ENCODE measurements at regions not wholly inside any gene's neighbourhood (a gene's known extent, or its start where the extent isn't known, plus 50 kb on each side); places are given as distances from the start of the nearest gene placed in this dataset.

GRCh38 chr1:104098837-104099236 lies 349.1 kb downstream of the AMY1C start:
- ATAC-seq (ENCODE audit: low FRiP score in 2 of 2) (no peak), DNase-seq (no peak)
- WGBS, 2 donors = 62 to 66% methylated on average over 3 of the region's 3 CpGs
- no peaks in the 10 kb centered on the region for H3K4me1 ChIP-seq
- no peak for TF ChIP-seq POLR2A (IDR thresholded peaks at IDR 0.05)
- TF ChIP-seq, protein P1, sequence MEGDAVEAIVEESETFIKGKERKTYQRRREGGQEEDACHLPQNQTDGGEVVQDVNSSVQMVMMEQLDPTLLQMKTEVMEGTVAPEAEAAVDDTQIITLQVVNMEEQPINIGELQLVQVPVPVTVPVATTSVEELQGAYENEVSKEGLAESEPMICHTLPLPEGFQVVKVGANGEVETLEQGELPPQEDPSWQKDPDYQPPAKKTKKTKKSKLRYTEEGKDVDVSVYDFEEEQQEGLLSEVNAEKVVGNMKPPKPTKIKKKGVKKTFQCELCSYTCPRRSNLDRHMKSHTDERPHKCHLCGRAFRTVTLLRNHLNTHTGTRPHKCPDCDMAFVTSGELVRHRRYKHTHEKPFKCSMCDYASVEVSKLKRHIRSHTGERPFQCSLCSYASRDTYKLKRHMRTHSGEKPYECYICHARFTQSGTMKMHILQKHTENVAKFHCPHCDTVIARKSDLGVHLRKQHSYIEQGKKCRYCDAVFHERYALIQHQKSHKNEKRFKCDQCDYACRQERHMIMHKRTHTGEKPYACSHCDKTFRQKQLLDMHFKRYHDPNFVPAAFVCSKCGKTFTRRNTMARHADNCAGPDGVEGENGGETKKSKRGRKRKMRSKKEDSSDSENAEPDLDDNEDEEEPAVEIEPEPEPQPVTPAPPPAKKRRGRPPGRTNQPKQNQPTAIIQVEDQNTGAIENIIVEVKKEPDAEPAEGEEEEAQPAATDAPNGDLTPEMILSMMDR (IDR thresholded peaks at IDR 0.05) = no peak
- no peak for TF ChIP-seq EP300 (IDR thresholded peaks at IDR 0.05)
- TF ChIP-seq POLR2AphosphoS5 (IDR thresholded peaks at IDR 0.05) = no peak
- H3K27ac ChIP-seq = no peak overlapping the region
- H3K9me3 ChIP-seq = no peaks in the 10 kb centered on the region
- H3K4me3 ChIP-seq = no peak overlapping the region
- H3K36me3 ChIP-seq = no peaks in the 10 kb centered on the region
- no peaks in the 10 kb centered on the region for H3K27me3 ChIP-seq

- no peak for TF ChIP-seq EP300 (IDR thresholded peaks at IDR 0.05)
- TF ChIP-seq, protein P1 (IDR thresholded peaks at IDR 0.05) = no peak
- no peak for TF ChIP-seq POLR2A (IDR thresholded peaks at IDR 0.05)
- H3K4me3 ChIP-seq = no peak overlapping the region
- H3K4me1 ChIP-seq = no peaks in the 10 kb centered on the region
- H3K27me3 ChIP-seq = no peaks in the 10 kb centered on the region
- H3K9me3 ChIP-seq = no peaks in the 10 kb centered on the region
- H3K27ac ChIP-seq = no peak overlapping the region
- no peaks in the 10 kb centered on the region for H3K36me3 ChIP-seq
- DNase-seq (no peak), ATAC-seq (ENCODE audit: low FRiP score in 2 of 2) (no peak)
- 86 to 91% methylated on average over 2 of the region's 2 CpGs for WGBS, 2 donors
Measured at GRCh38 chr1:104100115-104100514, 350.4 kb downstream of the AMY1C start.

- WGBS, 2 donors = 74 to 77% methylated on average over 5 of the region's 5 CpGs
- Histone ChIP-seq H3K27me3 (no peaks in the 10 kb centered on the region), H3K27ac (no peak overlapping the region), H3K4me3 (no peak overlapping the region), H3K36me3 (no peaks in the 10 kb centered on the region), H3K4me1 (no peaks in the 10 kb centered on the region), H3K9me3 (no peaks in the 10 kb centered on the region)
- ATAC-seq (ENCODE audit: low FRiP score in 2 of 2) (no peak), DNase-seq (no peak)
- TF ChIP-seq EP300 (IDR thresholded peaks at IDR 0.05) (no peak), POLR2AphosphoS5 (IDR thresholded peaks at IDR 0.05) (no peak), POLR2A (IDR thresholded peaks at IDR 0.05) (no peak)
- TF ChIP-seq, protein P1 (IDR thresholded peaks at IDR 0.05) = no peak
Measured at GRCh38 chr1:104105465-104105864, 355.8 kb downstream of the AMY1C start.

- H3K9me3 ChIP-seq = no peaks in the 10 kb centered on the region
- no peak overlapping the region for H3K27ac ChIP-seq
- TF ChIP-seq EP300 (IDR thresholded peaks at IDR 0.05) (no peak), POLR2A (IDR thresholded peaks at IDR 0.05) (no peak), POLR2AphosphoS5 (IDR thresholded peaks at IDR 0.05) (no peak)
- TF ChIP-seq, protein P1 (IDR thresholded peaks at IDR 0.05) = no peak
- no peak for ATAC-seq (ENCODE audit: low FRiP score in 2 of 2)
- no peaks in the 10 kb centered on the region for H3K36me3 ChIP-seq
- H3K4me3 ChIP-seq = no peak overlapping the region
- no peaks in the 10 kb centered on the region for H3K27me3 ChIP-seq
- no peak for DNase-seq
- no peaks in the 10 kb centered on the region for H3K4me1 ChIP-seq
Measured at GRCh38 chr1:104120525-104120924, 370.8 kb downstream of the AMY1C start.

DNA sequence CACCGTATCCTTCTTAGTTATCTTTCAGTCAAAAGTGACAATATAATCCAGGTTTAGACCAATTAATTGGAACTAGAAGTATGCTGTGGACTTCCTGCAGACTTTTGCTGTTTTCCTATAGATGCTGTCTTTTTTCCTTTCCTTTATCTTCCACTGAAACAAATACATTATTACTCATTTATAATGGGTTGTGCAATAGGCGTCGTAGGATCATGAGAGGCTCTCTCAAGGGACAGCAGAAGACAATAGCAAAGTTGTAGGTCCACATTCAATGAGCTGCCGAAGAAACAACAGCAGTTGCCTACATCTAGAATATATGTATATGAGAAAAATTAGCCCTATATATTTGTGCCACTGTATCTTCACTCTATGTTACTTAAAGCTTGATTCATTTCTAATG lies 371.6 kb downstream of the AMY1C start:
- no peak overlapping the region for H3K27ac ChIP-seq
- no peak overlapping the region for H3K4me3 ChIP-seq
- ATAC-seq (ENCODE audit: low FRiP score in 2 of 2) (no peak), DNase-seq (no peak)
- no peaks in the 10 kb centered on the region for H3K9me3 ChIP-seq
- 65 to 76% methylated on average over 4 of the region's 4 CpGs for WGBS, 2 donors
- no peaks in the 10 kb centered on the region for H3K4me1 ChIP-seq
- no peaks in the 10 kb centered on the region for H3K27me3 ChIP-seq
- no peaks in the 10 kb centered on the region for H3K36me3 ChIP-seq
- no peak for TF ChIP-seq POLR2A (IDR thresholded peaks at IDR 0.05)
- no peak for TF ChIP-seq POLR2AphosphoS5 (IDR thresholded peaks at IDR 0.05)
- no peak for TF ChIP-seq EP300 (IDR thresholded peaks at IDR 0.05)
- TF ChIP-seq, protein P1 (IDR thresholded peaks at IDR 0.05) = no peak
